Parathyroid adenoma (tissue), 2 donors: ENCODE measurements at regions not wholly inside any gene's neighbourhood (a gene's known extent, or its start where the extent isn't known, plus 50 kb on each side); places are given as distances from the start of the nearest gene placed in this dataset.

Experiments
- H2AFZ ChIP-seq: fragments of 300-600 bp; sonication (generic); one replicate; pipeline ENCODE4 v1.7.0; 2017; ENCODE audit warnings: antibody characterized with exemption, mild to moderate bottlenecking
- H3K27ac ChIP-seq: fragments of 300-600 bp; sonication (generic); one replicate; pipeline ENCODE4 v1.7.0; 2017
- H3K27me3 ChIP-seq: fragments of 300-600 bp; sonication (generic); one replicate; pipeline ENCODE4 v1.7.0; 2017; ENCODE audit warnings: low read length; ENCODE audit not compliant: control insufficient read depth, insufficient read depth
- H3K36me3 ChIP-seq: fragments of 300-600 bp; sonication (generic); one replicate; pipeline ENCODE4 v1.7.0; 2017; ENCODE audit warnings: low read length; ENCODE audit not compliant: control insufficient read depth, insufficient read depth
- H3K4me1 ChIP-seq: fragments of 300-600 bp; sonication (generic); one replicate; pipeline ENCODE4 v1.7.0; 2017; ENCODE audit warnings: control low read depth
- H3K4me2 ChIP-seq: fragments of 300-600 bp; sonication (generic); one replicate; pipeline ENCODE4 v1.7.0; 2017; ENCODE audit warnings: low read length
- H3K4me3 ChIP-seq: fragments of 300-600 bp; sonication (generic); one replicate; pipeline ENCODE4 v1.7.0; 2017; ENCODE audit warnings: low read depth, low read length
- H3K79me2 ChIP-seq: fragments of 300-600 bp; sonication (generic); one replicate; pipeline ENCODE4 v1.7.0; 2017; ENCODE audit warnings: control low read depth
- H3K9ac ChIP-seq: fragments of 300-600 bp; sonication (generic); one replicate; pipeline ENCODE4 v1.7.0; 2017; ENCODE audit warnings: mild to moderate bottlenecking
- H3K9me3 ChIP-seq: fragments of 300-600 bp; sonication (generic); one replicate; pipeline ENCODE4 v1.7.0; 2017; ENCODE audit warnings: low read length; ENCODE audit not compliant: control insufficient read depth
- TF ChIP-seq, protein P1 (sequence below): fragments of 300-600 bp; sonication (generic); IDR thresholded peaks from one replicate; pipeline ENCODE4 v1.7.0; 2017; ENCODE audit warnings: antibody characterized with exemption, mild to moderate bottlenecking
- donor health status: primary hyperparathyroidism.

- no peaks in the 10 kb centered on the region for H3K36me3 ChIP-seq
Measured at GRCh38 chr17:5794881-5795506, 210.7 kb upstream of the NLRP1 start.

DNA sequence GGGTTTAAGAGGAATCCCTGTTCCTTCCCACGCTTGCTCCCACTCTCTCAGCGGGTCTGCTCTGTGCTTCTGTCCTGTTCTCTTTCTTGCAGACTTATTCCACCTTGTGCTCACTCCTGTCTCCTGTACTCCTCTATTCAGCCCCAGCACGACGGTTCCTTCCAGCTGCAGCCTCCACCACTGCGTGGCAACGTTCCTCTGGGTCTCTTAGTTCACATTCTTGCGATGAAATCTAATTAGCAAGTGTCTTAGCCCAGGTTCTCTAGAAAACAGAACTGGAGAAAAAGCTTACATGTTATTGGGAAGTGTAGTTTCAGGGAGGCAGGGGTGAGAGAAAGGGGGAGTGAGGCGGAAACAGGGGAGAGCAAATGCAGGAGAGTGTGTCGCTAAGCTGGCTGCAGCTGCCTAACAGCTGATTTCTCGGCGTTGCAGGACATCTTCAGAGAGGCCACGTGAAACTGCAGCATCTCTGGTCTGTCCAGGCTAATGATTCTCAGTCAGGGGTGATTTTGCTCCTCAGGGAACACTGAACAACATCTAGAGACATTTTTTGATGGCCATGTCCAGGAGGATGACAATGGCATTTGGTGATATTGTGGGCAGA lies 213.2 kb upstream of the NLRP1 start:
- Histone ChIP-seq H3K4me2 (no peak overlapping the region), H3K9ac (no peak overlapping the region), H3K27me3 (no peaks in the 10 kb centered on the region), H3K4me3 (no peak overlapping the region), H3K27ac (no peak overlapping the region), H2AFZ (no peak overlapping the region), H3K36me3 (no peaks in the 10 kb centered on the region), H3K79me2 (no peaks in the 10 kb centered on the region), H3K9me3 (no peaks in the 10 kb centered on the region), H3K4me1 (no peaks in the 10 kb centered on the region)
- TF ChIP-seq, protein P1, sequence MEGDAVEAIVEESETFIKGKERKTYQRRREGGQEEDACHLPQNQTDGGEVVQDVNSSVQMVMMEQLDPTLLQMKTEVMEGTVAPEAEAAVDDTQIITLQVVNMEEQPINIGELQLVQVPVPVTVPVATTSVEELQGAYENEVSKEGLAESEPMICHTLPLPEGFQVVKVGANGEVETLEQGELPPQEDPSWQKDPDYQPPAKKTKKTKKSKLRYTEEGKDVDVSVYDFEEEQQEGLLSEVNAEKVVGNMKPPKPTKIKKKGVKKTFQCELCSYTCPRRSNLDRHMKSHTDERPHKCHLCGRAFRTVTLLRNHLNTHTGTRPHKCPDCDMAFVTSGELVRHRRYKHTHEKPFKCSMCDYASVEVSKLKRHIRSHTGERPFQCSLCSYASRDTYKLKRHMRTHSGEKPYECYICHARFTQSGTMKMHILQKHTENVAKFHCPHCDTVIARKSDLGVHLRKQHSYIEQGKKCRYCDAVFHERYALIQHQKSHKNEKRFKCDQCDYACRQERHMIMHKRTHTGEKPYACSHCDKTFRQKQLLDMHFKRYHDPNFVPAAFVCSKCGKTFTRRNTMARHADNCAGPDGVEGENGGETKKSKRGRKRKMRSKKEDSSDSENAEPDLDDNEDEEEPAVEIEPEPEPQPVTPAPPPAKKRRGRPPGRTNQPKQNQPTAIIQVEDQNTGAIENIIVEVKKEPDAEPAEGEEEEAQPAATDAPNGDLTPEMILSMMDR, result no peak

More at GRCh38 chr17:5794881-5795506, 210.7 kb upstream of the NLRP1 start:
- Histone ChIP-seq H3K27me3 (no peaks in the 10 kb centered on the region), H3K9me3 (no peaks in the 10 kb centered on the region), H3K4me2 (no peak overlapping the region), H3K4me3 (no peak overlapping the region), H2AFZ (no peak overlapping the region), H3K27ac (no peak overlapping the region), H3K4me1 (no peaks in the 10 kb centered on the region), H3K9ac (no peak overlapping the region), H3K79me2 (no peaks in the 10 kb centered on the region)
- TF ChIP-seq, protein P1, result no peak

- Histone ChIP-seq H3K4me1 (no peaks in the 10 kb centered on the region), H3K79me2 (no peaks in the 10 kb centered on the region), H3K9me3 (no peaks in the 10 kb centered on the region), H3K27ac (no peak overlapping the region), H3K9ac (no peak overlapping the region), H2AFZ (no peak overlapping the region), H3K4me2 (no peak overlapping the region), H3K36me3 (no peaks in the 10 kb centered on the region), H3K4me3 (no peak overlapping the region), H3K27me3 (no peaks in the 10 kb centered on the region)
- TF ChIP-seq, protein P1, result no peak
Measured at GRCh38 chr17:5798094-5798493, 213.8 kb upstream of the NLRP1 start.

- H3K36me3 ChIP-seq, result no peaks in the 10 kb centered on the region
- TF ChIP-seq, protein P1, result no peak
- H3K9me3 ChIP-seq, result no peaks in the 10 kb centered on the region
- no peaks in the 10 kb centered on the region for H3K4me1 ChIP-seq
- no peak overlapping the region for H3K4me3 ChIP-seq
- no peaks in the 10 kb centered on the region for H3K79me2 ChIP-seq
- no peaks in the 10 kb centered on the region for H3K27me3 ChIP-seq
- H3K9ac ChIP-seq, result no peak overlapping the region
- no peak overlapping the region for H3K27ac ChIP-seq
- no peak overlapping the region for H2AFZ ChIP-seq
- no peak overlapping the region for H3K4me2 ChIP-seq
Measured at GRCh38 chr17:5800131-5800530, 215.8 kb upstream of the NLRP1 start.

DNA sequence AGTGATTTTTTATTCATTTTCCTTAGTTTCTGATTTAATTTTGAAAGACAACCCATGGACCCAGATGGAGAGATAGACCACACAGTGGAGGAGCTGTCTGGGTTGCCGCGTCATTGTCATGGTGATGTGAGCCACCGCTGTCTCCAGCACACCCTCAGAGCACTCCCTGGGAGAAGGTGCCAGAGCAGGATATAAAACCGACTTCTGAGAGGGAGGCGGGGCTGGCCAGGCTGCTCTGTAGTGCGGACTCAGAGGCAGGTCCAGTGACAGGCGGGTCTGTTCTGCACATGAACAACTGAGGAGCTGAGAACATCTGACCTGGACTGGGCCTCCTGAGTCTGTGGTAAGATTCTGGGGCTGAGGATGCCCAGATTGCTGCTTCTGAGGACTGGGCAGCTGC lies 216.3 kb upstream of the NLRP1 start:
- no peaks in the 10 kb centered on the region for H3K36me3 ChIP-seq
- H3K4me2 ChIP-seq, result no peak overlapping the region
- TF ChIP-seq, protein P1, result no peak
- no peak overlapping the region for H2AFZ ChIP-seq
- H3K79me2 ChIP-seq, result no peaks in the 10 kb centered on the region
- H3K4me1 ChIP-seq, result no peaks in the 10 kb centered on the region
- no peak overlapping the region for H3K27ac ChIP-seq
- H3K27me3 ChIP-seq, result no peaks in the 10 kb centered on the region
- no peak overlapping the region for H3K9ac ChIP-seq
- H3K4me3 ChIP-seq, result no peak overlapping the region
- H3K9me3 ChIP-seq, result no peaks in the 10 kb centered on the region
